ENCODE measurements at regions not wholly inside any gene's neighbourhood (a gene's known extent, or its start where the extent isn't known, plus 50 kb on each side); places are given as distances from the start of the nearest gene placed in this dataset.

DNA sequence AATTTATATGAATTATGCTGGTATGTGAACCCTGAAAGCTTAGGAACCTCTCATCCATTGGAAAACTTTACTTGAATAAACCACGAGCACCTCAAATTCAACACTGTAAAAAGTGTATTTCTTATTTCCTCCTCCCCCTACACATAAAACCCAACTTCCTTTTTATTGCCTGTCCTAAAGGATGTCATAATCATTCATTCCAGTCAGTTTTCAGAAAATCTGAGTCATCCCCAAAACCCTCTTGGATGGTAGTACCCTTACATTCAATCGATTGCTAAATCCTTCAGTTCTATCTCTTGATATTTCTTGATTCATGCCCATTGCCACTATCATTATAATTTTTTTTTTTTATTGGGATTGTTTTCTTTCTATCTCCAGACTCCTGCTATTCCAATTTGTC, 91.1 kb upstream of the ATP8A1 start:
- no peak for DNase-seq (ENCODE audit: low spot score)

DNA sequence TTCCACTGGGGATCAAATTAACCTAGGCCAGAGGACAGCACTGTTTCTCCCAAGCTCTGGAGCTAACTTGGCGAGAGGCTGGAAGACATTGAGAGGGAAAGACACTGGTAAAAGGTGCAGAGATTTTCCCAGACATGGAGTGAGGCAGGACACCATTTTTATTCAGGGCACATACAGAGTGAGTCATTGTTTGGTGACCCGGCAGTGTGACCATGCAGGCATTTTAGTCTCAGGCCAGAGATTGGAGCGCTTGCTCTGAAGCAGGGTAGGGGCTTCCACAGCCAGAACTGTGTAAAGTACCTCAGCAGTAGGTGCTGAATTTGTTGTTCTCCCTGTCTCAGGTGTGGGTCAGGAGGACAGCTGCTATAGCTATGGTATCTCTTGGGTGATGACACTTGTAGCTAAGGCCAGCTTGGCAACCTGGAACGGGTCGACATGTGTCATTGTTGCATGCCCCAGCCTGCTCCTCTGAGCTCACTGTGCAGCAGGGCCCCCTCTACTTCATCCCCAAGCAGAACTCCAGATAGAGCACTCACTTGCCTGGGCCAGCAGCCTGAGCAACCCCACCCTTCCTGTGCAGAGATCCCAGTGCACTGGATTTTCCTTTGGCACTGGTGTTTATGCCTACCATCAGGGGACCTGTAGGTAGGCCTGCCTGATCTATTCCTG, 79.8 kb upstream of the ATP8A1 start:
- DNase-seq (ENCODE audit: low spot score) = no peak

DNA sequence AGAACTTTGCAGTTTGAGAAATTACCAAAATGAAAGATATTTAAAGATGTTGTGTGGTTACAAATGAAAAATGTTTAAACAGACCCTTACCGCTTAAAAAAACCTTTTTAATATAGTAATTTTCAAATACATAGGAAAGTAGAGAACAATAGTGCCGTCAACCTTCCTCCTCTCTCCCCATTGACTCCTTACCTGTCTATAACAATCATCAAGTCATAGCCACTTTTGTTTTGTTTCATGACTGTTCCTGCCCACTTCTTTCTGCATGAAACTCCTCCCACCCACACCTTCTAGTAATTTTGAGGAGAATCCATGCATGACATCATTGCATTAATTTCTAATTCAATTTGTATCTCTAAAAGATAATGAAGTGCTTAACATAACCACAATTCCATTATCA, 76.5 kb upstream of the ATP8A1 start:
- no peak for DNase-seq (ENCODE audit: low spot score)

DNA sequence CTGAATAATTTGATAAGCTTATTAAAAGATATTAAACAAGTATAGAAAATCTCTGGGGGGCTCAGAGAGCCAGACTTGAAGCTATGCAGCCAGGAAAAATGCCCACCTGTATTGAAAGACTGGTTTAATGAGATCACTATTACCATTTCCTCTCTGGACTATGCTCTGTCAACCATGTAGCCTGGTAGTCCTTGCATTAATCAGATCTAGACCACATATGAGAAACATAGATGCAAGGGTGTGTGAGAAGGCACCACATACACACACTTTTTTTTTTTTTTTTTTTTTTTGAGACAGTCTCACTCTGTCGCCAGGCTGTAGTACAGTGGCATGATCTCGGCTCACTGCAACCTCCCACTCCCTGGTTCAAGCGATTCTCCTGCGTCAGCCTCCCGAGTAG, 75.9 kb upstream of the ATP8A1 start:
- DNase-seq (ENCODE audit: low spot score) = no peak

DNA sequence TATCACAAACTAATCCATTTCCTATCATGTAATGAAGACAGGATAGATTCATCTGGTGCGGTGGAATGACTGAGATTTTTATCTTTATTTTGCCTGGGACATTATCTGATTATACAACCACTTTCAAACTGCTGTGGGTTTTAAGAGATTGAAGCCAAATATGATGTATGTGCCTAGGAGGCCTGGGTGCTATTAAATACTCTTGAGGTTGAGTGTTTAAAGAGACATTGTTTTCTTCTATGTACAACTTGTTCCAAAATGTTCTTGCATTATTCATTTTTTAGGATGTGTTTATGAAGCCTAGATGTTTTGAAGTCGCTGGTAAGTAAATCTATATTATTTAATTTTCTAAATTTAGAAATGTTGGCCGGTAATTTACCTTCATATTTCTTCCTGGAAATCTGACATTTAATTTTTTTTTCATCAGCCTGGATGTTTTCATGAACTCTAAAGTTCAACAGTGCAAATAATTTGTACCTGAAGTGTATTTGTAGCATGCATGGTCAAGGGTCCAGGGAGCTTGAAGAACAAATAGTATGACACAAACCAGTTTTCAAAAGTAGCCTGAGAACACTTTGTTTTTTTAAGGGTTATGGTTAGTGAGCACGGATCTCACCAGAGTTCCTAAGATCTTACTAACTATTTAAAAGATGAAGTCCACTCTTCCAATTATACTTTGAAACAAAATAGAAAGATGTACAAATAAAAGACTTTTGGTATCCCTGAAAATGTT, 72.8 kb upstream of the ATP8A1 start:
- DNase-seq (ENCODE audit: low spot score) = no peak

DNA sequence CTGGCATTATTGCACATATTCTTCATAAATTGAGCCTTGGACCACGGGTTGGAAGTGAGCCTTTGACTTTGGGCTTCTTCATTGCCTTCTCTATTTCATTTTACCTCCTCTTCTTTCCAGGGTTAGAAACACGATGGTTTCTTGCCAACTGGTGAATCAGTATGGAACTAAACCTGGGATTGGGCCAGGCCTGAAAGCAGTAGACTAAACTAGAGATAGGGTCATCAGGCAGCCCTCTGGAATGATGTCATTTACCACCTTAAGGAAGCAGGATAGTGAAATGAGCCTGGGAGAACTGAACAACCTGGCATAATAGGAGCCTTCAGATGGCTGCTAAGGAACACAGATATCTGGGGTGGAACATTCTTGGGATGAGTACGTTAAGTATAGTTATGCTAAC, 67.5 kb upstream of the ATP8A1 start:
- DNase-seq (ENCODE audit: low spot score) = no peak

DNA sequence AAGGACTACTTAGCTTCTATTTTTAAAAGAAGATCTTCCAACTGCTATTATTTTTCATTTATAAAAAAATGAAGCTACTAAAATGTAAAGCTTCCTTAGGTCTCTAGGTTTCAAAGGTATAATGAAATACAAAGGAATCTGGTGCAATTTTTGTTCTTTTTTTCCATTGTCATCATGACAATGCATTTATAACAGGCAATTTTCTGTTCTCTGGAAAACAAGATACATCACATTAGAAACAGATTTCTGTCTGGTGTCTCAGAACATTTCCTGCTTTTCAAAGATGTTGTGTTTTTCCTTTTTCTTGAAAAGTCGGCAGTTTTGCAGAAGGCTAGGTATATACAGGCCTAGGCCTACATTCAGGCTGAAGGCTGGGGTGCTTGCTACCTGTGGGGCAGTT, 63.6 kb upstream of the ATP8A1 start:
- no peak for DNase-seq (ENCODE audit: low spot score)

DNA sequence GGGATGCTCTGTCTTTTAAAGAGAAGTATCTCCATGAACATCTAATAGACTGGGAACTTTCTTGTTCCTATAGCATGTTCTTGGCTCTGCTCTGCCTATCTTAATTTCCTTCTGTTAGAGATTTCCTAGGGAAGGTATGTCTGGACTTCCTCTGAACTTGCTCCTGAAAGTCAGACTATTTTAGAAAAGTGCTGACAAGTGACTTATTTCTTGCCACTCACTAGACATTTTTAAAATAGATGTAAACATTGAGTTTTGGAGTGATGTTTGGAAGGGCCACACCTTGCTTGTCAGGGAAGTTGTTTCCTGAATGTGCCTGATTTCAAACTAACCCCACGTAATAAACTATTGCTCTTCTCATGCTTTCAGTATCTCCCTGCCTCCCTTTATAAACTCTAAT, 62.4 kb upstream of the ATP8A1 start:
- DNase-seq (ENCODE audit: low spot score) = no peak

DNA sequence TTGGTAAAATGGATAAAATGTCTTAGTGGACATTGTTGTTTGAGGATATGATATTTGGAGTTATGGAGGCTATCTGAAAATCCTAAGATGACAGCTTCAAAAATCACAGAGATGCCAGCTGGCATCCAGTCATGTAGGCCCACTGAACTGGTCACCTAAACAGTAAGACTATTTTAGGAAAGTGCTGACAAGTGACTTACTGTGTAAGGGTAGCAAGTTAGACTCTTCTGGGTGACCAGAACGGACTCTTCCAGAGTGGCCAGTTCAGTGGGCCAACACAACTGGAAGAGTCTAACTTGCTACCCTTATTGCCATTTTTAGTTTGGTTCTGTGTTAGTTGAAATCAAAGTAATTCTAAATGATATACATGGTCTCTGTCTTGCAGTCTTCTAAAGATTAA, 61.4 kb upstream of the ATP8A1 start:
- no peak for DNase-seq (ENCODE audit: low spot score)

DNA sequence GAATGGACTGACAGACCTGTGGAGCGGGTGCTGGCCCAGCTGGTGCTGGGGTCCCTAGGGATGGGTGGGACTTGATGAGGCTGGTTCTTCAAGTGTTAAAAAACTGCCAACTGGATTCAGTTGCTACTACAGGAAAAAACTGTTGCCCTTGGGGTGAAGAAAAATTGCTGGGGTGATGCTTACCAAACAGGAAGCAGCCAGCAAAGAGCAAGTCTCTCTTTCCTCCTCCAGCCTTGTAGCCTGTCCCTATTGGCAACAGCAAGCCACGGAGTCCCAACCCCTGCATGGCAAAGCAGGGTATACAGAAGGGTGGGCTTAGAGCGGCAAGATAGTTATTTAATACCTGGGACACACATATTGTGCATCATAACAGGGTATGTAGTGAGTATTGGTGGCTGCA, 60.1 kb upstream of the ATP8A1 start:
- DNase-seq (ENCODE audit: low spot score) = no peak

DNA sequence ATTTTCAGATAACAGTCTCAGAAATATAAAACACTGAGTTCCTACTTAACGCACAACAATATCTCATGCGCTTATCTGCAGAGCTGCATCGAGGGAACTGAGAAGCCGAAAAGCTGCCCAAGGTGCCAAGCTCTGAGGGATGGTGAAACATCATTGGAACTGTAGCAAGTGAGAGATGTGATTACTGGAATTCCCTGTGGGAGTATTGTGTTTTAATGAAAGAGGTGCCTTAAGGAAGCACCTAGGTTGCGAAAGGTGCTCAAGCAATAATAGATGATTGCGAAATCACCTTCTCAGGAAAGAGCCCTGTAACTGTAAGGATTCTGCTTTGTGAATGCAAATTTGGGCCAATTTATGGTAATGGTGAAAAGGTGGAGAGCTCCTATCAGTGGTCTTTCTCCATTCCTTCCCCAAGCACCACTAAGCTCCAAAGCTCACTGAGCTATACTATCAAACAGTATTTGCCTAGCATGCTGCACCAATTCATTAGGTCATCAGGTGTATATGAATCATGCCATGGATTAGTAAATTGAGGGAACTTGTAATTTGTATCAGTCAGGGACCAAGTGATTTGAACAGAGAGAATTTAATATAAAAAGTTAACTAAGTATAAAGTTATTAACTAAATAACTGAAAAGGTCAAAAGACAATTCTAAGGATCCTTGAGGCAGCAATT, 59.0 kb upstream of the ATP8A1 start:
- no peak for DNase-seq (ENCODE audit: low spot score)

DNA sequence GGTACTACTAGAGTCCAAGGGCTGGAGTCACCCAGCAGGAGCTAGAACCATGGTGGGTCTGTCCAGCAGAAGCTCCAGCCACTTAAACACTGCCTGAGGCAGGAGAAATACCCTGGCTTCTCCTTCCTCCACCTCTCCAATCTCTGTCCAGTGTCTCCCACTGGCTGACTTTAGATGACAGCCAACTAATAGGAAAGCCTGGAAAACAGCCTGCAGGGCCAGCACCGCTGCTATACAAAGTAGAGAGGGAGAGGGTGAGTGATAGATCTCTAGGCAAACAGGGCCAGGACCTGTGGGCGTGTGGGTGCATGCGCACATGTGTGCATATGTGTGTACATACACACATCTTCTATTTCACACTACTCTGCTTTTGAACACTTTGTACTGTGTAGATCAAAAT, 56.5 kb upstream of the ATP8A1 start:
- no peak for DNase-seq (ENCODE audit: low spot score)

DNA sequence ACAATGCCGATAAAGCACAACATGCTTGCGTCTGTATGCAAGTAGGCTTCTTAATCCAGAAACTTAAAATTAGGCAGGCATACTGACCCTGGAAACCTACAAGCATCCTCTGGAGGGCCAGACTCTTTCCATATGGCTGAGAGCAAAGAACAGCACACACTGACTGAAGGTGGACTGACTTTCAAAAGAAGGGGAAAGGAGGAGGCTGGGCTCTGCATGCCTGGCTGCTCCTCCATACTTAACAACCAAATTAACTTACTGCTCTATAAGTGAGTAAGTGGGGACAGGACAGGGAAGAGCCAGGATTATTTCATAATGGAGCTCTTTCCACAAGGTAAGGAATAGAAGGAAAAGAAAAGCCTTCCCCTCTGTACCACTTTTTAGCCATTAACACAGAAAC, 55.9 kb upstream of the ATP8A1 start:
- no peak for DNase-seq (ENCODE audit: low spot score)

DNA sequence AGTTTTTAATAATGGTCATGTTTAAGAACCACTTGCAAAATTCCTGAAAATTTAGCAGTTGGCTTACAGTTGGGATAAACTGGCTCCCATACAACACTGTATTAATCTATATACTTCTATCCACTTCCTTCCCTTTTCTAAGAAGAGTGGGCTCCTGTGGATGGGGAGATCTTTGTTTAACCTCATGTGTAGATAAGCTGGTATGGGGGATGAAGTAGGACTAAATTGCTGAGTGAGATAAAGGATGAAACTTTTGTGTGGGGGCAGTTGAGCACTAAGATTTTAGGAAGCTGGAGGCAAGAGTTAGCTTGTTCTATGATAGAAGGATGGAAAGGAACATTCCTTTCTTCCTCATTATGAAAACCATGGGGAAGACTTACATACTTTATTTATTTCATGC, 54.6 kb upstream of the ATP8A1 start:
- DNase-seq (ENCODE audit: low spot score) = no peak

DNA sequence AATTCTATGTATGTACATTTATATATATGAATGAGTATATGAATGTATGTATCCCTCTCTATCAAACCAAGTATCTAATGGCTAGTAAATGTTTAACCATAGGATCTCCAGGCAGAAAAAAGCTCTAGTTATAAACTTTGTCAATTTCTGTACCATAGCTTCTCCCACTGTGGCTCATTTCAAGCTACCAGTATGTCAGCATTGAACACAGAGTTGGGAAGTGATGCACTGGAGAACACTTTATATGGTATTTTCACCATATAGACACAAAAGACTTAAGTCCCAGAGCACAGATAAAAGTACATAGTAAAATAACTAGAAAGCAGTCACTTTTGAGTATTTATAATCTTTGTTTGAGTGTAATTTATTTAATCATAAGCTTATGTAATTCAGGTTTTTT, 53.9 kb upstream of the ATP8A1 start:
- no peak for DNase-seq (ENCODE audit: low spot score)

DNA sequence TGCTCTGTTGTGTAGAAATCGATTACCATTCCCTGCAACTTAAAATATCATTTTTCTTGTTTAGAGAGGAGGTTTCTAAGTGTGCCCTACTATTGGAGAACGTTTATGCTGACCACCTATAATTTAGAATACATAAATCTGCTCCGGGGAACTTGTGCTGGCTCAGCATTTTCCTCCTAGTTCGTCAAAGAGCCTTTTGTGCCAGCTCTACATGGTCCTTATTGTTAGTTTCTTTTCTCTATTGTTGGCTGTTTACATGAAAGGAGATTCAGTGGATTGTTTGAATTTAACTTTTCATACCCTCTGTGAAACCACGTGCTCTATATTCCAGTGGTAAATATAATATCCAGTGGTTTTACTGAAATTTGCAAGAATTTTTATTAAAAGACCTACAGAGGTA, 53.4 kb upstream of the ATP8A1 start:
- DNase-seq (ENCODE audit: low spot score) = no peak

DNA sequence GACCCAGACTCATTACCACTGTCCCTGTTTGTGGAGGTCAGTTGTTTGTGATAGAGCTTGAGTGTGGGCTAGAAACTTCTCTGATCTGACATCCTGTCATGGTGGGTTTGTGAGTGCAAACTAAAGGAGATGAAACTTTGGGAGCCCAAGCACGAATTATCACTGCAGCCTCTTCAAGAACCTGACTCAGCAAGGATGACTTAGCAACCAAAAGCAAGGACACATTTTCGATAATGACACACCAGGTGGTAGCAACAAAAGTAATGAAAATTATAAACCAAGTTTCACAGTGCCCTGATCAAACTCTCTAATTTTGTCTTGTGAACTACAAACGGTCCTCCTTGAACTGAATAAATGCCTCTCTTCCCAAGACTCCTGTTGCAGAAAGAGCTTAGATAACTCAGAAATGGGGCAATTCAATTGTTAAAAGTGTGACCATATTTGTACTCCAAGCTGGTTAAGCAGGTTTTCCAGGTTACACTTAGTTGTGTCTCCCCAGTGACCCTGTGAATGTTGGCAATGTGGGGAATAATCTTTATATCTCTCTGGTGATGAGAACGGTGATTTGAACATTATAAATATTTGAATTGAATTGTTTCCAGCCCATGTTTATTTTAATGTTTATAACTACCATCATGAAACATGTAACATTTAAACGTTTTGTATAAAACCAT, 52.6 kb upstream of the ATP8A1 start:
- no peak for DNase-seq (ENCODE audit: low spot score)

DNA sequence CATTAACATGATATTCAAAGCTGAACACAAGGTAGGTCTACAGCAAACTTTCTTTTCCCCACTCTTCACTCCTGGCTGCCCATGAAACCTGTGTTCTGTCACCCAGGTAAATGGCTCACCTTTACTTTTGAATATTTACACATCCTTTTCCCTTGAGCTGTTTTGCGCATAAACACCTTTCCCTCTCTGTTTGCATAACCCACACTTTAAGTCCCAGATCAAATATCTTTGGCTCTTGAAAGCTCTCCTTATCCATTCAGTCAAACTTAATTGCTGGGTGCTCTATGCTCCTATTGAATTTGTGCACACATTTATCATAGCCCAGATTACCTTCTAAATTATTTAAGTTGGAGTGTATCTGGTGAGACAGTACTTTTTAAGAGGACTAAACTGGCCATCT, 51.7 kb upstream of the ATP8A1 start:
- no peak for DNase-seq (ENCODE audit: low spot score)

Measured in H4 (cell line).